Right lobe of liver (tissue), 6 donors: ENCODE measurements at regions not wholly inside any gene's neighbourhood (a gene's known extent, or its start where the extent isn't known, plus 50 kb on each side); places are given as distances from the start of the nearest gene placed in this dataset.

ENCODE experiments used
- ATAC-seq, 4 donors: fragments of 200-7000 bp; cut with Tn5 transposase; one replicate each; pipeline ENCODE4 v1.9.1; 2020; ENCODE audit warnings: mild to moderate bottlenecking in 4 of 4, moderate library complexity in 4 of 4
- DNase-seq, 3 donors: peaks; one replicate each; pipeline ENCODE4 v3.0.0-alpha.2; 2020
- H3K27ac ChIP-seq, 3 donors: fragments of 200-600 bp; one replicate each; pipeline ENCODE4 v1.8.0; 2022
- H3K27me3 ChIP-seq, 2 donors: fragments of 200-600 bp; one replicate each; pipeline ENCODE4 v1.8.0; 2022
- H3K36me3 ChIP-seq, 4 donors: fragments of 200-600 bp; sonication (generic) in 1 of 4; one replicate each; pipeline versions ENCODE4 v1.5.1 to v1.8.0; 2017 to 2022; ENCODE audit warnings: control low read depth in 1 of 4
- H3K4me1 ChIP-seq, 4 donors: fragments of 200-600 bp; sonication (generic) in 1 of 4; one replicate each; pipeline versions ENCODE4 v1.5.1 to v1.8.0; 2017 to 2022; ENCODE audit warnings: control low read depth in 1 of 4
- H3K4me3 ChIP-seq, 3 donors: fragments of 200-600 bp; one replicate each; pipeline ENCODE4 v1.8.0; 2022
- H3K9me3 ChIP-seq, 4 donors: fragments of 200-600 bp; sonication (generic) in 1 of 4; one replicate each; pipeline versions ENCODE4 v1.5.1 to v1.8.0; 2017 to 2022; ENCODE audit warnings: control low read depth in 1 of 4
- POLR2A ChIP-seq: fragments of 450-650 bp; IDR thresholded peaks from one replicate; pipeline ENCODE4 v1.6.1; 2017; ENCODE audit warnings: antibody characterized with exemption, mild to moderate bottlenecking
- WGBS: methylation state at CpG from one replicate; pipeline ENCODE4 v1.1.6; 2018; ENCODE audit warnings: low coverage, low lambda C conversion rate; ENCODE audit not compliant: insufficient coverage; ENCODE audit errors: missing lambda C conversion rate; 5-methylcytosine and 5-hydroxymethylcytosine counted together
- intact Hi-C, 2 donors: fragments of 100-400 bp; cut with DNase I; formaldehyde crosslinking; loops; one replicate each; pipeline versions ENCODE4 v1.11.2 to v1.14.1; 2022
- TF ChIP-seq, protein P1 (sequence below), 4 donors: fragments of 200-600 bp in 3 of 4; fragments of 450-650 bp in 1 of 4; IDR thresholded peaks; one replicate each; pipeline versions ENCODE4 v1.5.1 to v1.8.0; 2016 to 2022; ENCODE audit warnings: antibody characterized with exemption in 4 of 4, mild to moderate bottlenecking in 2 of 4
- donor health status: DM: no; HTN: yes; CAD: no.
- donor health status: DM: no; HTN: no; CAD: no.
- donor health status: DM: no; HTN: no; CAD: no.
- donor health status: DM: no; HTN: yes; CAD: no.
- donor health status: DM: no; HTN: yes; CAD: no.

DNA sequence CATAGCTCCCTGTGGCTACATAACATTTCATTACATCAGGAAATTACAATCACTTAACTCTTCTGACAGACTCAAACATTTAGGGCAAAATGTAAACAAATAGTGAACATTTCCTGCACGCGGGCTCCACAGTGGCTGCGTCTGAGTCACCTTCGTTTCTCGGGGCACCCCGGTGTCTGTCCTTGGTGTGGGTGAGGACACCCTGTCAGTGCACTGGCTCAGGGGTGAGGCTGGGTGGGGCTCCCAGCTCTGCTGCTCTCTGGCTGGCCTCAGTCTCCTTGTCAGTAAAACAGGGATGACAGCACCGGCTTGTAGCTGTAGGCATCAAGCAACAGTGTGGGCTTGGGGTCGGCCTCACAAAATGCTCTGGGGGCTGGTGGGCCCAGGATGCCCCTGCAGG is 237.1 kb upstream of the SHH start:
- ATAC-seq (no peak), DNase-seq (no peak)
- Histone ChIP-seq H3K4me3 (no peak overlapping the region), H3K27me3 (no peaks in the 10 kb centered on the region), H3K4me1 (no peaks in the 10 kb centered on the region), H3K9me3 (no peaks in the 10 kb centered on the region), H3K27ac (no peak overlapping the region), H3K36me3 (no peaks in the 10 kb centered on the region)
- no peak for TF ChIP-seq POLR2A
- TF ChIP-seq, protein P1, sequence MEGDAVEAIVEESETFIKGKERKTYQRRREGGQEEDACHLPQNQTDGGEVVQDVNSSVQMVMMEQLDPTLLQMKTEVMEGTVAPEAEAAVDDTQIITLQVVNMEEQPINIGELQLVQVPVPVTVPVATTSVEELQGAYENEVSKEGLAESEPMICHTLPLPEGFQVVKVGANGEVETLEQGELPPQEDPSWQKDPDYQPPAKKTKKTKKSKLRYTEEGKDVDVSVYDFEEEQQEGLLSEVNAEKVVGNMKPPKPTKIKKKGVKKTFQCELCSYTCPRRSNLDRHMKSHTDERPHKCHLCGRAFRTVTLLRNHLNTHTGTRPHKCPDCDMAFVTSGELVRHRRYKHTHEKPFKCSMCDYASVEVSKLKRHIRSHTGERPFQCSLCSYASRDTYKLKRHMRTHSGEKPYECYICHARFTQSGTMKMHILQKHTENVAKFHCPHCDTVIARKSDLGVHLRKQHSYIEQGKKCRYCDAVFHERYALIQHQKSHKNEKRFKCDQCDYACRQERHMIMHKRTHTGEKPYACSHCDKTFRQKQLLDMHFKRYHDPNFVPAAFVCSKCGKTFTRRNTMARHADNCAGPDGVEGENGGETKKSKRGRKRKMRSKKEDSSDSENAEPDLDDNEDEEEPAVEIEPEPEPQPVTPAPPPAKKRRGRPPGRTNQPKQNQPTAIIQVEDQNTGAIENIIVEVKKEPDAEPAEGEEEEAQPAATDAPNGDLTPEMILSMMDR (IDR thresholded peaks at IDR 0.05), result no peak
- 83% methylated on average over 3 of the region's 8 CpGs for WGBS
- intact Hi-C loops, result no loop called here

DNA sequence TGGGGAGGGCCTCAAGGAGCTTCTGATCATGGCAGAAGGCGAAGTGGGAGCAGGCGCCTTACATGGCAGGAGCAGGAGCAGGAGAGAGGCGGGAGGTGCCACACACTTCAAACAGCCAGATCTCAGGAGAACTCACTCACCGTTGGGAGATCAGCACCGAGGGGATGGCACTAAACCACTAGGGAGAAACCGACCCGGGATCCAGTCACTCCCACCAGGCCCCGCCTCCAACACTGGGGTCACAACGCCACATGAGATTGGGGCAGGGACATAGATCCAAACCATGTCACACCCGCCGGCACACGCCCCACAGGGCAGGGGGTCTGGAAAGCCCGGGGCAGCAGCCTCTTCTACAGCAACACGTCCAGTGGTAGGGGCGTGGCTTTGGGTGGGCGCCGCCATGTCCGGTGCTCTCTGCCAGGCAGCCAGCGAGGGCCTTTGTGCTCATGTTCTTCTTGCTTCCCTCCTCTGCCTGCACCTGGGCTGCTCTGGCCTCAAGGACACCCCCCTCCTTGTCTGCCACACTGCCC is 233.8 kb upstream of the SHH start:
- H3K27me3 ChIP-seq, result no peaks in the 10 kb centered on the region
- H3K27ac ChIP-seq, result no peak overlapping the region
- TF ChIP-seq POLR2A, result no peak
- TF ChIP-seq, protein P1 (IDR thresholded peaks at IDR 0.05), result no peak
- peak in 1 of 3 donors; percentile 46 for DNase-seq
- H3K4me3 ChIP-seq, result no peak overlapping the region
- intact Hi-C loops, result no loop called here
- ATAC-seq, result no peak
- no peaks in the 10 kb centered on the region for H3K4me1 ChIP-seq
- 70% methylated on average over 2 of the region's 19 CpGs for WGBS
- no peaks in the 10 kb centered on the region for H3K36me3 ChIP-seq
- no peaks in the 10 kb centered on the region for H3K9me3 ChIP-seq

DNA sequence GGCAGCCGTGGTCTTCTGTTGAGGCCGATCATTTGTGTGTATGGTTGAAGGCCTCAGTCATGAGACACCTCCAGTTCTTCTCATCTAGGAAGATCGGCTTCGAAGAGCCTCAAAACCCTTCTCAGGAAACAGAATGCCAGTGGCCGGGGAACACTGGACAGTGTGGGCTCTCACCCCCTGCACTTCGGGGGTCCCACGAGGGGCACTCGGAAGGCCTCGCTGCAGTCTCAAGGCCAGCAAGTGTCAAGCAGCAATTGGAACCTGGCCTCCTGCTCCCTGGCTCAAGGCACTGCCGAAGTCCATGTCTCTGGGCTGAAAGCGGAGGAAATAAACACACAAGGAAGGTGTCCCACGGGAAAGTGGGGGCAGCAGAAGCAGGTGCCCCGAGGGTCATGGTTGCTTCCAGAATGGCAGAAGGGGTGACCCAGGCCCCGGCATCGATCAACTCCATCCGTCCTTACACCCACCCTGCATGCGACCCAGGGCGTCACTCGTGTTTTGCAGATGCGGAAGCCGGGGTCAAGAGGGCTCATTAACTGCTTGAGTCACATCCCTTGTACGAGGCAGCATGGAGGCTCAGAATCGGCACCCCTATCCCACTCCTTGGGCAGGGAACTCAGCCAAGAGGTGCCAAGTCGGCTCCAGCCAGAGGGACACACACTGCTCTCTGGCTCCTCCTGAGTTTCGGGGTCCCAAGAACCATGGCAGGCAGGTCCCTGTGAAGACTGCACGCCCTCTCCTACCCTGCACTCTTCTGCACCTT is 231.3 kb upstream of the SHH start:
- H3K36me3 ChIP-seq, result no peaks in the 10 kb centered on the region
- DNase-seq (peak in 1 of 3 donors; percentile 50), ATAC-seq (no peak)
- 64% methylated on average over 3 of the region's 26 CpGs for WGBS
- intact Hi-C loops, result no loop called here
- no peaks in the 10 kb centered on the region for H3K27me3 ChIP-seq
- H3K27ac ChIP-seq, result no peak overlapping the region
- no peak overlapping the region for H3K4me3 ChIP-seq
- no peaks in the 10 kb centered on the region for H3K4me1 ChIP-seq
- TF ChIP-seq POLR2A, result no peak
- TF ChIP-seq, protein P1 (IDR thresholded peaks at IDR 0.05), result no peak
- no peaks in the 10 kb centered on the region for H3K9me3 ChIP-seq

DNA sequence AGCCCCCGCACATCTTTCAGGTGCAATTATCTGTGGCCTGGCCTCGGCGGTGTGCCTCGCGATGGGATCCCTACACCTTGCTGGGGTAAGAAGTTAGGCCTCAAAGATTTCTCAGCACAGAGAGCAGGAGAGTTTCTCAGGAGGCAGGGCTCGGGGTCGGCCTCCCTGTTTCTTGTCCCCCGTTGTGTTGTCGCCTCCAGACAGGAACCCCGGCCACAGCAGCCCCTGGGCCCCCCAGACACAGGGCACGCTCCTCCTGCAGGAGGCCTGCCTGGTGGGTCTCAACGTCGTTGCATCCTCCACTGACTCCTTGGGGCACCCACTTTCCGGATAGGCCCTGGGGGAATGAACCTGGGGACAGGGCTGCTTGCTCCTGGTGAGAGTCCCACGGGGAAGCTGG is 229.1 kb upstream of the SHH start:
- WGBS, result no CpG with 5 or more reads among the region's 15 CpGs
- TF ChIP-seq POLR2A, result no peak
- TF ChIP-seq, protein P1 (IDR thresholded peaks at IDR 0.05), result no peak
- no peak overlapping the region for H3K4me3 ChIP-seq
- intact Hi-C loops, result no loop called here
- ATAC-seq, result no peak
- H3K9me3 ChIP-seq, result no peaks in the 10 kb centered on the region
- H3K27me3 ChIP-seq, result no peaks in the 10 kb centered on the region
- DNase-seq, result peak in 1 of 3 donors; percentile 30
- no peaks in the 10 kb centered on the region for H3K4me1 ChIP-seq
- no peak overlapping the region for H3K27ac ChIP-seq
- H3K36me3 ChIP-seq, result no peaks in the 10 kb centered on the region
